IPS-18c (cell line): ENCODE measurements at regions not wholly inside any gene's neighbourhood (a gene's known extent, or its start where the extent isn't known, plus 50 kb on each side); places are given as distances from the start of the nearest gene placed in this dataset.

Source experiments
- H3K4me3 ChIP-seq: 2 replicates; pipeline ENCODE4 v1.7.0; 2013; ENCODE audit warnings: low read depth, mild to moderate bottlenecking, low read length, moderate library complexity; ENCODE audit not compliant: insufficient read depth
- H3K9me3 ChIP-seq: one replicate; pipeline ENCODE4 v1.6.1; 2013; ENCODE audit warnings: mild to moderate bottlenecking, low read length, moderate library complexity; ENCODE audit not compliant: control insufficient read depth, insufficient read depth

GRCh38 chr11:81032906-81033305 is 1592.1 kb upstream of the TENM4 start:
- Histone ChIP-seq H3K4me3 (no peak overlapping the region), H3K9me3 (no peaks in the 10 kb centered on the region)

- no peaks in the 10 kb centered on the region for H3K9me3 ChIP-seq
- no peak overlapping the region for H3K4me3 ChIP-seq
Measured at GRCh38 chr11:81030186-81030585, 1589.4 kb upstream of the TENM4 start.

DNA sequence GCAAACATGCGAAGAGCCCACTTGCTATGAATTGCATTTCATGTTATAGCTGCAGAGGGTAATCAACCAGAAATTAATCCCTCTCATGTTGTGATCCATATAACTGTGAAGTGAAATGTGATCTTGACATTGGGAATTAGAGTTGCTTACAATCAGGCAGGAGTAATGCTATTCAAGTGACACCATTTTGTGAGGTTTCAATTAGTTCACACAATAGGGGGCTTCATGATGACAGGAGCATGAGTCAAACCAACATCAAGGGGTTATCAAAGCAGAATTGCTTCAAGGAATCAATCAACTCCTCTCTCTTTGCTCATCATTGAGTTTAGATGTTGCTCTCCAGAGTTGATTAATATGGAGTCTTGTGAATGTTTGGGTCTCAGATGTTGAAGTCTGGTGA is 1585.2 kb upstream of the TENM4 start:
- H3K9me3 ChIP-seq, result no peaks in the 10 kb centered on the region
- no peak overlapping the region for H3K4me3 ChIP-seq

DNA sequence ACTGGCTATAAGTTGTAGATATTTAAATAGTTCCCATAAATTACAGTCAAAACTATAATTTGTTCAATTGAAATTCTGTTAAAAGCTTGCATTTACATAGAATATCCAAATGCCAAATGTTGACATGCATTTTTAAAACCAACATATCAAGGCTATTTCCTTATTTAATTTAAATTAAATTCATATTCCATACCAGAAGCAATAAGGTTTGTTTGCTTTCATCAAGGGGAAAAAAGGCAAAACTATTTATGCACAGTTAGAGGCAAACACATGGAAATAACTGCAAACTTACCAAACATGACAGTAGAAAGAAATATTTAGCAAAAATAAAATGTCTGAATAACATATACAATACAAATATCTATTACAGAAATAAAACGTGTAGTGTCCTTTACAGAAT is 1581.2 kb upstream of the TENM4 start:
- no peak overlapping the region for H3K4me3 ChIP-seq
- no peaks in the 10 kb centered on the region for H3K9me3 ChIP-seq

DNA sequence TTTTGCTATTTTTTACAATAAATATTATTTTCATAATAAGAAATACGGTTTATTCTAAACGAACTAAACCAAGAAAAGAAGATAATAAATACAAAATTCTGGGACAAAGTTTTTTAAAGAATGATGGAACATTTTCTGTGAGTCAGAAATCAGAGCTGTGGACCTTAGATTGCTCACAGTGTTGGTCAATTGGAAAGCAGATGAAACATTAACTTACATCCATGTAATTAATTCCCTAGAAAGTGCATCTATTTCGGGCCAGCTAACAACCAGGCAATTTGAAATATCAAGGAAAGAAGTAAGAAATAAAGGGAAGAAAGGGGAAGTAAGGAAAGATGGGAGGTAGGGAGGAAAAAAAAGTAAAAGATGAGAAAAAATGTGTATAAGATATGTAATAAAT is 1569.8 kb upstream of the TENM4 start:
- no peak overlapping the region for H3K4me3 ChIP-seq
- H3K9me3 ChIP-seq, result no peaks in the 10 kb centered on the region

DNA sequence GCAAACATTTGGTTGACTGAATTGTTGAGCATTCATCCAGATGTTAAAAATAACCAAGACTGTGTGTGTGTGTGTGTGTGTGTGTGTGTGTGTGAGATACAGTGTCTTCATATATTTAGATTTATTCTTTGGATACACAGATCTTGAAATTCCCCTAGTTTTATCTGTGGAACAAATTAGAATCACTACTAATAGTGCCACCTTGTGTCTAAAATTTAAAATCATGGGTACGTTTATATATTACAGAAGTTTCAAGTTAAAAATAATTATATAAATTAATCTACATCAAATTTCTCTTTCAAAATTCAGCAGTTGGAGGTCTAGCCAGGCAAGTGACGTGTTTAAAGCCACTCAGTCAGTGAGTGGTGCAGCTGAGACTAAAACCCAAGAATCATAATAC is 1566.2 kb upstream of the TENM4 start:
- H3K9me3 ChIP-seq, result no peaks in the 10 kb centered on the region
- H3K4me3 ChIP-seq, result no peak overlapping the region

GRCh38 chr11:81005595-81005994 is 1564.8 kb upstream of the TENM4 start:
- no peak overlapping the region for H3K4me3 ChIP-seq

DNA sequence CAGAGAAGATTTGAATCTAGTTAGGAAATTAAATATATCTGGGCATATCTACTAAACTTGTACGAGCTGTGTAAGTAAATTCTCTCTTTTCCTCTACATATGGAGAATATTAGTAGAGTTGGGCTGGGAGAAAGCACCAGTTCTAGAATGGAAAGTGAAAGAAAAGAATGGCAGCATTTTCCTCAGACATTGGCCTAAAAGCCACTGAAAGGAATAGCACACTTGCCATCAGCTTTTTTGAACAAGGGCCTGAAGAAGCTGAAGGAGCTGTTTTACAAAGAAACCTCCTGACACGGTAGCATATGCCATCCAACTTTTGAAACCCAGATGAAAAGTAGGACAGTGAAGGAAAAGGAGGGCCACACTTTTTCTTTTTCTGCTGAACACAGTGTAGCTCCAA is 1563.7 kb upstream of the TENM4 start:
- H3K9me3 ChIP-seq, result no peaks in the 10 kb centered on the region
- H3K4me3 ChIP-seq, result no peak overlapping the region

More at GRCh38 chr11:81005595-81005994, 1564.8 kb upstream of the TENM4 start:
- no peaks in the 10 kb centered on the region for H3K9me3 ChIP-seq

- no peak overlapping the region for H3K4me3 ChIP-seq
- no peaks in the 10 kb centered on the region for H3K9me3 ChIP-seq
Measured at GRCh38 chr11:81002374-81002773, 1561.5 kb upstream of the TENM4 start.

- H3K9me3 ChIP-seq, result no peaks in the 10 kb centered on the region
- no peak overlapping the region for H3K4me3 ChIP-seq
Measured at GRCh38 chr11:81000735-81001134, 1559.9 kb upstream of the TENM4 start.

DNA sequence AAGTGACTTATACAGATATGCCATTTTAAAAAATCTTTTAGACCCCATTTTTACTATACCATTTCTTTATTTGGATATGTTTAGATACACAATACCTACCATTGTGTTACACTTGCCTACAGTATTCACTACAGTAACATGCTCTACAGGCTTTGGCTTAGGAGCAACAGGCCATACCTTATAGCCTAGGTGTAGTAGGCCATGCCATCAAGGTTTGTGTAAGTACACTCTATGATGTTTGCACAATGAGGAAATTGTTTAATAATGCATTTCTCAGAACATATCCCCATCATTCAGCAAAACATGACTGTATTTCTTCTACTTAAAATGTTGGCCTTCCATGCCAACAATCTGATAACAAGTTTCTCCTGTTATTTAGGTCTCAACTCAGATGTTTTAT is 1559.5 kb upstream of the TENM4 start:
- H3K4me3 ChIP-seq, result no peak overlapping the region
- no peaks in the 10 kb centered on the region for H3K9me3 ChIP-seq

GRCh38 chr11:80995523-80995922 is 1554.7 kb upstream of the TENM4 start:
- Histone ChIP-seq H3K4me3 (no peak overlapping the region), H3K9me3 (no peaks in the 10 kb centered on the region)

DNA sequence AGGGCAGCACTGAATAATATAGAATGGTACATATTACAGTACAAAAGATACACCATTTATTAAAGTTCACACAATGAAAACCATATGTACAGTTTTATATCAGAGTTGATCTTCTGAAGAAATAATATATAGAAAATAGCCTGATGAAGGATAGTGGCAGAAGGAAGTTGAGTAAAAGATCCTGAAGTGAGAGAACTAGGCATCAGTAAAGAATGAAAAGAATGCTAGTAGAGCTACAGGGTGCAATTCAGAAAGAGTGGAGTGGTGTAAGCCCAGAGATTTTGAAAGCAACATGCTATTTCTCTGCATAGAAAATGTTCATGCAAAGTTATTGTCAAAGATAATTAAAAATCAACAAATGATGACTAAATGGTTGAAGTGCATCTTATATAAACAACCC is 1552.7 kb upstream of the TENM4 start:
- Histone ChIP-seq H3K4me3 (no peak overlapping the region), H3K9me3 (no peaks in the 10 kb centered on the region)

GRCh38 chr11:80990885-80991284 is 1550.1 kb upstream of the TENM4 start:
- no peaks in the 10 kb centered on the region for H3K9me3 ChIP-seq
- H3K4me3 ChIP-seq, result no peak overlapping the region

GRCh38 chr11:80987171-80987570 is 1546.3 kb upstream of the TENM4 start:
- H3K4me3 ChIP-seq, result no peak overlapping the region
- no peaks in the 10 kb centered on the region for H3K9me3 ChIP-seq

DNA sequence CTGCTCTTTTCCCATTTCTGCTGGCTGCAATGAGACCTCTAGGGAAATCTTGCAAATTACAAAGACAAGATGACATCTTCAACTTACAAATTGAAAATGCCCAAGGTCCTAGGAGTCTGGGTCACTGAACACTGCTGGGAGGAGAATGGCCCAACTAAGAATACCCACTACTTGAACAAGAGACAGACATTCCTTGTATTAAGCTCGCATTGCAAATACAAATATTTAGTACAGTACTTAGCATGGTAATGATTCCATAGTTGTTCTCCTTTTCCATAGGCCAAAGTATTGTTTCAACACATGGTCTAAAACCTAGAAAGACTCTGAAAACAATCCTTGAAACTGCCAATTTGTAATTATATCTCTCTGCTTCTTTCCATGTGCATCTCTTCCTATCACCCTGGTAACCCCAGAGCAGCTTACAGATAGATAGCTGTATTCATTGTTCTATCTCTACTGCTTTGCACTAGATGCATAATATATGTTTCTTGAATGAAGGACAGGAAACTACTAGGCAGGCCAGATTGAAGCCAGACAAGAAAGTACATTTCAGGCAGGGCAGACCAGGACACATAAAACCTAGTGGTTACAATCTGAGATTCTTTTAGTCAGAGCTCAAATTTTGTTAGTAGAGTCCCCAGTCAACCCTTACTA is 1545.7 kb upstream of the TENM4 start:
- H3K9me3 ChIP-seq, result no peaks in the 10 kb centered on the region

DNA sequence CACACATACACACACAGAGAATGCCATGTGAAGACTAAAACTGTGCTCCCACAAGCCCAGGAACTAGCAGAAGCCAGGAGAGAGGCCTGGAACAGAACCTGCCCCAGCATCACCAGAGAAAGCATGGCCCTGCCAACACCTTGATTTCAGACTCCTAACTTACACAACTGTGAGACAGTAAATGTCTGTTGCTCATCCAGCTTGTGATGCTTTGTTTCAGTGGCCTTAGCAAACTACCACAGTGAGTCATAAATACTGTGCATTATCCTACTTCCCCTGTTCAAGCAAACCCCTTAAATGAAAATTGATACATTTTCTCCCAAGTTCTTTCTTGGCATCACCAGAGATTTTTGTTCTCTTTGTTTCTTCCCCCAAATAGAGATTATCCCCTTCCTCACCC is 1539.4 kb upstream of the TENM4 start:
- H3K9me3 ChIP-seq, result no peaks in the 10 kb centered on the region

More for the DNA sequence above, 1545.7 kb upstream of the TENM4 start:
- no peak overlapping the region for H3K4me3 ChIP-seq

GRCh38 chr11:80973786-80974185 is 1533.0 kb upstream of the TENM4 start:
- Histone ChIP-seq H3K4me3 (no peak overlapping the region), H3K9me3 (no peaks in the 10 kb centered on the region)

More for the DNA sequence above, 1539.4 kb upstream of the TENM4 start:
- no peak overlapping the region for H3K4me3 ChIP-seq

DNA sequence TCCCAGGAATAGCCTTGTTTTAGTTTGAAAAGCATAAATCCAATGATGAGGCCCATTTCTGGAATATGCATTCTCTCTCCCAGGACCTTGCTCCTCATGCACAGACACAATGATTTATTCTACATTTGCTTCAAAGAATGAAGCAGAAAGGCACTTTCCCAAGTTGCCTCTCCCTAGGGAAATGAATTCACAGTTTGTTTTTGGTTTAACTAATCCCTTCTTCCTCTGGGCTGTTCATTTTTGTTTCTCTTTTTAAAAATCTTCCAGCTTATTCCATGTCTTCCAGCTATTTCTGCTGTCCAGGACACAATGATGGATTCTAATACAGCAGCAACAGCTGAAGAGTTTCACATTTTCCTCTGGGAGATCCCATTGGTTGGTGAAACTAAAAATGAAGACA is 1529.2 kb upstream of the TENM4 start:
- Histone ChIP-seq H3K9me3 (no peaks in the 10 kb centered on the region), H3K4me3 (no peak overlapping the region)
